ENCODE measurements at regions not wholly inside any gene's neighbourhood (a gene's known extent, or its start where the extent isn't known, plus 50 kb on each side); places are given as distances from the start of the nearest gene placed in this dataset.

- Histone ChIP-seq H2BK20ac (ENCODE audit: low read length) (no peak overlapping the region), H3K9me3 (ENCODE audit: insufficient read depth in 2 of 2, low read depth in 1 of 2, low read length in 1 of 2) (no peaks in the 10 kb centered on the region), H3K4me1 (replicated peaks in 1 of 4; ENCODE audit: control insufficient read depth in 3 of 4, insufficient read depth in 4 of 4, low read length in 3 of 4) (no peaks in the 10 kb centered on the region; a peak in 1 of 7 replicates), H4K91ac (replicated peaks; ENCODE audit: insufficient read length, low read length) (no peak overlapping the region), H3K36me3 (ENCODE audit: control insufficient read depth in 2 of 4, insufficient read depth in 4 of 4, low read length in 3 of 4) (no peaks in the 10 kb centered on the region), H2AFZ (ENCODE audit: low read length) (no peak overlapping the region), H3K56ac (replicated peaks; ENCODE audit: insufficient read length, low read depth, low read length) (no peak overlapping the region), H3K4ac (replicated peaks; ENCODE audit: insufficient read length, low read depth, low read length) (no peak overlapping the region), H2BK15ac (ENCODE audit: low read length) (no peak overlapping the region), H2AK5ac (ENCODE audit: low read depth, low read length) (no peak overlapping the region), H4K8ac (ENCODE audit: extremely low read depth, insufficient read depth, low read length) (no peak overlapping the region), H3K9ac (replicated peaks in 1 of 4; ENCODE audit: extremely low read depth in 1 of 4, low read depth in 3 of 4, low read length in 3 of 4) (no peak overlapping the region), H3K79me2 (ENCODE audit: control insufficient read depth in 1 of 2, insufficient read depth in 2 of 2, low read length in 2 of 2) (no peaks in the 10 kb centered on the region), H2BK12ac (ENCODE audit: low read depth, low read length) (no peak overlapping the region), H3K27me3 (replicated peaks in 1 of 4; ENCODE audit: control insufficient read depth in 3 of 4, extremely low read depth in 1 of 4, insufficient read depth in 3 of 4, low read length in 3 of 4) (peaks cover 0 to 7% (median 2%) of the 10 kb centered on the region in 4 experiments; a peak in 4 of 7 replicates), H3K14ac (ENCODE audit: insufficient read length) (no peak overlapping the region), H2BK120ac (replicated peaks; ENCODE audit: low read depth, low read length) (no peak overlapping the region), H2BK5ac (ENCODE audit: low read depth, low read length) (no peak overlapping the region), H3K4me2 (ENCODE audit: insufficient read depth in 1 of 2, low read depth in 2 of 2, low read length in 2 of 2) (no peak overlapping the region), H3K79me1 (ENCODE audit: low read depth, low read length) (no peaks in the 10 kb centered on the region), H3K23me2 (ENCODE audit: low read depth, low read length) (no peaks in the 10 kb centered on the region; the same call in 1 of the 2 replicates), H3K4me3 (ENCODE audit: extremely low read depth in 1 of 4, insufficient read depth in 2 of 4, low read depth in 3 of 4, low read length in 4 of 4) (no peak overlapping the region), H4K20me1 (replicated peaks in 1 of 2; ENCODE audit: control insufficient read depth in 1 of 2, insufficient read depth in 2 of 2, low read length in 2 of 2) (no peaks in the 10 kb centered on the region), H3K18ac (ENCODE audit: extremely low read depth, low read length) (no peak overlapping the region), H4K5ac (ENCODE audit: insufficient read length, low read depth, low read length) (no peak overlapping the region), H3K27ac (ENCODE audit: low read depth, low read length) (no peak overlapping the region), H3K23ac (ENCODE audit: insufficient read length) (no peak overlapping the region)
- DNase-seq (ENCODE audit: low read depth in 1 of 2, low spot score in 2 of 2) (no peak), FAIRE-seq (no peak)
- ChIA-PET CTCF (ENCODE audit: partially characterized antibody) (interaction anchor here (0.6 kb wide), 1 partner anchor 155 kb away, joined by 3 read pairs; no protein-coding TSS in a partner anchor), POLR2A (ENCODE audit: partially characterized antibody) (no interaction called here)
- WGBS, 2 experiments (ENCODE audit: extremely low coverage in 1 of 2, insufficient coverage in 1 of 2, insufficient read length in 1 of 2, insufficient replicate concordance in 2 of 2, low coverage in 1 of 2, low lambda C conversion rate in 2 of 2, missing lambda C conversion rate in 1 of 2) = 99% methylated on average over 4 of the region's 4 CpGs; no CpG with 5 or more reads in 1 of the 2 experiments
- TF ChIP-seq CBX8 (IDR thresholded peaks at IDR 0.05; ENCODE audit: borderline replicate concordance, low read depth, low read length) (no peak), HDAC6 (IDR thresholded peaks at IDR 0.05; ENCODE audit: low read depth, low read length) (no peak), MAX (IDR thresholded peaks at IDR 0.05) (no peak), RAD21 (IDR thresholded peaks at IDR 0.05 in 1 of 2, conservative IDR thresholded peaks at IDR 0.05 in 1 of 2; ENCODE audit: low read depth in 2 of 2, low read length in 2 of 2) (no peak), TAF7 (optimal IDR thresholded peaks at IDR 0.05; ENCODE audit: borderline replicate concordance, low read depth, low read length) (no peak), RXRA (IDR thresholded peaks at IDR 0.05; ENCODE audit: insufficient read depth, low read depth, low read length) (no peak), SRF (IDR thresholded peaks at IDR 0.05; ENCODE audit: low read depth, low read length) (no peak), TBP (IDR thresholded peaks at IDR 0.05; ENCODE audit: low read depth, low read length) (no peak), SP2 (IDR thresholded peaks at IDR 0.05; ENCODE audit: low read length) (no peak), CBX5 (IDR thresholded peaks at IDR 0.05; ENCODE audit: low read depth, low read length) (no peak)
Observed at GRCh38 chr20:21874127-21874526, 168.7 kb downstream of the PAX1 start.

Measured in H1 (cell line).